ENCODE measurements at regions not wholly inside any gene's neighbourhood (a gene's known extent, or its start where the extent isn't known, plus 50 kb on each side); places are given as distances from the start of the nearest gene placed in this dataset.

- TF ChIP-seq CTCF (IDR thresholded peaks at IDR 0.05) = no peak
- TF ChIP-seq POLR2AphosphoS5 (IDR thresholded peaks at IDR 0.05) = no peak
These were observed 186.6 kb upstream of the OPRM1 start for GRCh38 chr6:153852481-153852880.

Measured in prostate gland (tissue), 2 donors.